Spleen (tissue), 11 donors: ENCODE measurements at regions not wholly inside any gene's neighbourhood (a gene's known extent, or its start where the extent isn't known, plus 50 kb on each side); places are given as distances from the start of the nearest gene placed in this dataset.

ENCODE experiments used
- DNase-seq: peaks from one replicate; pipeline ENCODE4 v3.0.0-alpha.2; 2020
- H3K27ac ChIP-seq, 8 donors: fragments of 200-600 bp; sonication (generic) in 7 of 8; 1 replicate in 4 of 8; 2 replicates in 4 of 8; pipeline versions ENCODE4 v1.5.0 to v1.8.0; 2016 to 2021; ENCODE audit warnings: inconsistent platforms in 4 of 8, mild to moderate bottlenecking in 4 of 8, moderate library complexity in 1 of 8
- H3K27me3 ChIP-seq, 7 donors: fragments of 200-600 bp; sonication (generic) in 6 of 7; replicated peaks in 1 of 7; 1 replicate in 4 of 7; 2 replicates in 3 of 7; pipeline versions ENCODE4 v1.5.0 to v1.8.0; 2016 to 2021; ENCODE audit warnings: inconsistent platforms in 3 of 7, mild to moderate bottlenecking in 1 of 7
- H3K36me3 ChIP-seq, 6 donors: fragments of 200-600 bp; sonication (generic) in 5 of 6; 1 replicate in 4 of 6; 2 replicates in 2 of 6; pipeline versions ENCODE4 v1.5.0 to v1.8.0; 2016 to 2021; ENCODE audit warnings: inconsistent platforms in 2 of 6
- H3K4me1 ChIP-seq, 6 donors: fragments of 200-600 bp; sonication (generic) in 5 of 6; 1 replicate in 3 of 6; 2 replicates in 3 of 6; pipeline versions ENCODE4 v1.5.0 to v1.8.0; 2016 to 2021; ENCODE audit warnings: inconsistent platforms in 3 of 6
- H3K4me3 ChIP-seq, 8 donors: fragments of 200-600 bp; sonication (generic) in 7 of 8; 1 replicate in 4 of 8; 2 replicates in 4 of 8; pipeline versions ENCODE4 v1.5.0 to v1.8.0; 2016 to 2021; ENCODE audit warnings: inconsistent platforms in 4 of 8, mild to moderate bottlenecking in 4 of 8, moderate library complexity in 2 of 8
- H3K9me3 ChIP-seq, 8 donors: fragments of 200-600 bp; sonication (generic) in 7 of 8; 1 replicate in 4 of 8; 2 replicates in 4 of 8; pipeline versions ENCODE4 v1.5.0 to v1.8.0; 2016 to 2021; ENCODE audit warnings: inconsistent platforms in 4 of 8
- POLR2A ChIP-seq, 3 donors: fragments of 450-650 bp; IDR thresholded peaks; one replicate each; pipeline ENCODE4 v1.5.1; 2017; ENCODE audit warnings: antibody characterized with exemption in 3 of 3, mild to moderate bottlenecking in 1 of 3
- POLR2AphosphoS5 ChIP-seq, 3 donors: sonication (generic); formaldehyde crosslinking; IDR thresholded peaks; one replicate each; pipeline ENCODE4 v1.5.1; 2017; ENCODE audit warnings: antibody characterized with exemption in 3 of 3
- WGBS, 5 donors: extraction: QIAGEN DNeasy Blood & Tissue Kit in 3 of 5; methylation state at CpG; one replicate each; pipeline versions ENCODE4 v1.1.5 to v1.1.7; 2013 to 2018; 5-methylcytosine and 5-hydroxymethylcytosine counted together
- intact Hi-C: fragments of 100-400 bp; cut with DNase I; formaldehyde crosslinking; loops from one replicate; pipeline ENCODE4 v1.15.0; 2023; ENCODE audit warnings: low total_unique reads
- TF ChIP-seq, protein P1 (sequence below), 11 experiments: fragments of 200-600 bp in 7 of 11; fragments of 450-650 bp in 4 of 11; sonication (generic) in 4 of 11; IDR thresholded peaks in 8 of 11; conservative IDR thresholded peaks in 3 of 11; 1 replicate in 7 of 11; 2 replicates in 4 of 11; pipeline versions ENCODE4 v1.4.0 to v1.8.0; 2016 to 2021; ENCODE audit warnings: antibody characterized with exemption in 11 of 11, inconsistent platforms in 4 of 11, mild to moderate bottlenecking in 1 of 11
- donor health status: healthy with polysubstance abuse.
- donor health status: DM: no; HTN: no; CAD: no; lungs with moderate emphysema.
- donor health status: DM: no; HTN: no; CAD: no.
- donor health status: Bipolar disorder and iron deficiency.
- donor health status: healthy.
- donor health status: DM: no; HTN: no; CAD: no.
- donor health status: DM: yes; HTN: yes; CAD: no.

DNA sequence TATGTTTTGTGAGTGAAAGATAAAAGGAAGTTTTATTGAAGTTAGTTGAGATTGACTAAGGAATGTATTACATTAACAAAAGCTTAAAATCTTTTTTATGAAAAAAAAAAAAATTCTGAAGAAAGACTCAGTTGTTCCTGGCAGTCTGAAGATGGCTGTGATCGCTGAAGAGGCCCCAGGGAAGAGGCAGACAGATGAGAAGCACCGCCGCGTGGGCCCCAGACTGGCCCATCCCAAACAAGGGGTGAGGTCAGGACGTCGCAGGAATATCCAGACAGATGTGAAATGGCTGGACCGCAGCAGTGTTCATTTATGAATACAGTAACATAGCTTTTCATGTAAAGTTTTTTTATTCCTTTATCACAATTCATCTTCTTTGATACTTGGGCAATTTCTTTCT lies 194.2 kb downstream of the TBXT start:
- intact Hi-C loops = no loop called here
- Histone ChIP-seq H3K27me3 (no peaks in the 10 kb centered on the region), H3K4me3 (no peak overlapping the region), H3K27ac (no peak overlapping the region), H3K4me1 (no peaks in the 10 kb centered on the region), H3K9me3 (no peaks in the 10 kb centered on the region), H3K36me3 (no peaks in the 10 kb centered on the region)
- no peak for TF ChIP-seq POLR2AphosphoS5 (IDR thresholded peaks at IDR 0.05)
- TF ChIP-seq POLR2A (IDR thresholded peaks at IDR 0.05) = no peak
- TF ChIP-seq, protein P1, sequence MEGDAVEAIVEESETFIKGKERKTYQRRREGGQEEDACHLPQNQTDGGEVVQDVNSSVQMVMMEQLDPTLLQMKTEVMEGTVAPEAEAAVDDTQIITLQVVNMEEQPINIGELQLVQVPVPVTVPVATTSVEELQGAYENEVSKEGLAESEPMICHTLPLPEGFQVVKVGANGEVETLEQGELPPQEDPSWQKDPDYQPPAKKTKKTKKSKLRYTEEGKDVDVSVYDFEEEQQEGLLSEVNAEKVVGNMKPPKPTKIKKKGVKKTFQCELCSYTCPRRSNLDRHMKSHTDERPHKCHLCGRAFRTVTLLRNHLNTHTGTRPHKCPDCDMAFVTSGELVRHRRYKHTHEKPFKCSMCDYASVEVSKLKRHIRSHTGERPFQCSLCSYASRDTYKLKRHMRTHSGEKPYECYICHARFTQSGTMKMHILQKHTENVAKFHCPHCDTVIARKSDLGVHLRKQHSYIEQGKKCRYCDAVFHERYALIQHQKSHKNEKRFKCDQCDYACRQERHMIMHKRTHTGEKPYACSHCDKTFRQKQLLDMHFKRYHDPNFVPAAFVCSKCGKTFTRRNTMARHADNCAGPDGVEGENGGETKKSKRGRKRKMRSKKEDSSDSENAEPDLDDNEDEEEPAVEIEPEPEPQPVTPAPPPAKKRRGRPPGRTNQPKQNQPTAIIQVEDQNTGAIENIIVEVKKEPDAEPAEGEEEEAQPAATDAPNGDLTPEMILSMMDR (IDR thresholded peaks at IDR 0.05 in 8 of 11, conservative IDR thresholded peaks at IDR 0.05 in 3 of 11) = no peak
- no peak for DNase-seq
- WGBS, 5 donors = 83 to 91% (median 90%) methylated on average over 7 of the region's 7 CpGs

DNA sequence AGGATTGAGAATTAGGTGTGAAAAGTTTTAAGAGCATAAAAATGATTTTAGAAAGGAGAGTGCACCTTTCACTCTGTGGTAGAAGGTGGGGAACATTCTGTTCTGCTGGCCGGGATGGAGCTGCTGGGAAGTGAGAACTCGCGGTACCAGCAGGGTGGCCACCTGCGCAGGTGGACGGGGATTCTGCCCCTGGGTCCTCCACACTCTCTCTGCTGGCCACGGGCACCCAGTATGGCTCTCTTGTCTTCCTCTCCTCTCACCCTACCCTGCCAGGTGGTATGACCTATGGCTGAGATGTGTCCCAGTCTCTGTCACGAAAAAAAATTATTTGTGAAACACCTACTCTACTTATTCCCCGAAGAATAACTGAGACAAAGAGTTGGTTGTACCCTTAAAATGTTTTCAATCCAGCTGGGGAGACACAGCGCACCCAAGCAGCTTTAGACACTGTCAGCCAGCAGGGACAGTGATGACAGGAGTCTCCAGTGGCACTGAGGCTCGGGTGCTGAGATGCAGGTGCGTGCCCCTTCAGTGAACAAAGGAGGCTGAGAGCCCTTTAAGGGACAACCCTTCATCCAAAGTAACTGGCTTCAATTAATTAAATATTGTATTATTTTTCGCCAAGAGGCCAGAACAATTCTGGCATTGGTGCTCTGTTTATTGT lies 195.4 kb downstream of the TBXT start:
- TF ChIP-seq POLR2AphosphoS5 (IDR thresholded peaks at IDR 0.05) = no peak
- TF ChIP-seq, protein P1 (IDR thresholded peaks at IDR 0.05 in 8 of 11, conservative IDR thresholded peaks at IDR 0.05 in 3 of 11) = no peak
- no peak for TF ChIP-seq POLR2A (IDR thresholded peaks at IDR 0.05)
- no peak overlapping the region for H3K27ac ChIP-seq
- H3K36me3 ChIP-seq = no peaks in the 10 kb centered on the region
- no peaks in the 10 kb centered on the region for H3K4me1 ChIP-seq
- H3K4me3 ChIP-seq = no peak overlapping the region
- H3K27me3 ChIP-seq = no peaks in the 10 kb centered on the region
- no peak for DNase-seq
- H3K9me3 ChIP-seq = no peaks in the 10 kb centered on the region
- intact Hi-C loops = no loop called here
- WGBS, 5 donors = 63 to 75% (median 72%) methylated on average over 12 of the region's 12 CpGs

GRCh38 chr6:165971202-165971601 lies 196.4 kb downstream of the TBXT start:
- DNase-seq = no peak
- no peak for TF ChIP-seq POLR2AphosphoS5 (IDR thresholded peaks at IDR 0.05)
- TF ChIP-seq, protein P1 (IDR thresholded peaks at IDR 0.05 in 8 of 11, conservative IDR thresholded peaks at IDR 0.05 in 3 of 11) = no peak
- TF ChIP-seq POLR2A (IDR thresholded peaks at IDR 0.05) = no peak
- intact Hi-C loops = no loop called here
- Histone ChIP-seq H3K27ac (no peak overlapping the region), H3K27me3 (no peaks in the 10 kb centered on the region), H3K36me3 (no peaks in the 10 kb centered on the region), H3K4me3 (no peak overlapping the region), H3K9me3 (no peaks in the 10 kb centered on the region), H3K4me1 (no peaks in the 10 kb centered on the region)
- whole genome bisulfite sequencing, 5 donors = 51 to 68% (median 56%) methylated on average over 4 of the region's 4 CpGs

- Histone ChIP-seq H3K27ac (no peak overlapping the region), H3K4me3 (no peak overlapping the region), H3K9me3 (no peaks in the 10 kb centered on the region), H3K27me3 (no peaks in the 10 kb centered on the region), H3K36me3 (no peaks in the 10 kb centered on the region), H3K4me1 (no peaks in the 10 kb centered on the region)
- WGBS, 5 donors = 75 to 84% (median 79%) methylated on average over 4 of the region's 4 CpGs
- intact Hi-C loops = no loop called here
- no peak for DNase-seq
- TF ChIP-seq POLR2A (IDR thresholded peaks at IDR 0.05) = no peak
Observed at GRCh38 chr6:165970001-165970400, 197.7 kb downstream of the TBXT start.
